Type B pancreatic cell (in vitro differentiated cells): ENCODE measurements at regions not wholly inside any gene's neighbourhood (a gene's known extent, or its start where the extent isn't known, plus 50 kb on each side); places are given as distances from the start of the nearest gene placed in this dataset.

Experiments used
- DNase-seq: peaks from one replicate; pipeline ENCODE4 v3.0.0; 2021; ENCODE audit warnings: mixed read lengths; ENCODE audit not compliant: unreplicated experiment; ENCODE audit errors: extremely low spot score
- H3K27ac Mint-ChIP-seq: 2 replicates; pipeline ENCODE4 v1.8.0; 2021; ENCODE audit warnings: mild to moderate bottlenecking, mixed read lengths
- H3K27me3 Mint-ChIP-seq: 2 replicates; pipeline ENCODE4 v1.8.0; 2021; ENCODE audit warnings: mixed read lengths
- H3K36me3 Mint-ChIP-seq: 2 replicates; pipeline ENCODE4 v1.8.0; 2021; ENCODE audit warnings: mixed read lengths
- H3K4me1 Mint-ChIP-seq: one replicate; pipeline ENCODE4 v1.8.0; 2021; ENCODE audit warnings: mixed read lengths; ENCODE audit not compliant: unreplicated experiment
- H3K4me3 Mint-ChIP-seq: 2 replicates; pipeline ENCODE4 v1.8.0; 2021; ENCODE audit warnings: mild to moderate bottlenecking, mixed read lengths
- H3K9me3 Mint-ChIP-seq: 2 replicates; pipeline ENCODE4 v1.8.0; 2021; ENCODE audit warnings: mixed read lengths
- CTCF ChIP-seq: fragments of 200-600 bp; sonication (generic); conservative IDR thresholded peaks from 2 replicates; pipeline ENCODE4 v1.5.0; 2021; ENCODE audit warnings: antibody characterized with exemption, mild to moderate bottlenecking

DNA sequence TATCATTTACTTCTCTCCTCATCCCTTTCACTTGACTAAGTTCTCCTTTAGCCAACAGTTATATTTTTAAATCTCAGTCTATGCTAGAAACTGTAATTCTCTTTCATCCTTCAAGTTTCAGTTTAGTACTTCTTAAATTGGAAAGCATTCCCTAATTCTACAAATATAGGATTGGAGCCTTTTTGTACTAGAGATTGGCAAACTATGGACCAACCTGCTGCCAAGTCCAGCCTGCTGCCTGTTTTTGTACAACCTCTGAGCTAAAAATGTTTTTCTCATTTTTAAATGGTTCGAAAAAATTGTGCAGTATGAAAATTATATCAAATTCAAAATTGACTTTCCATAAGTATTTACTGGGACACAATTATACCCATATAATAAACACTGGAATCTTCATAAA, 1381.5 kb upstream of the SPRY2 start:
- TF ChIP-seq CTCF = no peak
- no peaks in the 10 kb centered on the region for H3K9me3 Mint-ChIP-seq
- no peaks in the 10 kb centered on the region for H3K36me3 Mint-ChIP-seq
- H3K4me1 Mint-ChIP-seq = no peaks in the 10 kb centered on the region
- H3K27me3 Mint-ChIP-seq = no peaks in the 10 kb centered on the region
- H3K27ac Mint-ChIP-seq = no peak overlapping the region
- no peak for DNase-seq
- H3K4me3 Mint-ChIP-seq = no peak overlapping the region

DNA sequence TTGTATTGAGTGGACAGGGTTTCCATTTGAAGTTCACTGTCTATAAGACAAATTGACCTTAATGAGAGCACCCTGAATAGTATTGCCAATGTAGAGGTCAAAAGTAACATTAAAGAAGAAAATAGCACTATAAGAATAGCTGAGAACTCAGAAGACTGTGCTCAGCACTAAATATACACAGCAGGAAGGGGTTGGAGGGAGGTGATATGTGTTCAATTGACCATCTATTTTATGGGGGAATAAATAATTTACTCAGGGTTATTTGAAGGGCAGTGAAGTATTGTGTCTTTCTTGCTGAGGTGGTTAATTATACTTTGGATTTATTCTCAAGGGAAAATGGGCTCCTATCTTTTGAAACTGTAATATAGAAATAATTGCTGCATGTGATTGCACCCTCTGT, 1380.5 kb upstream of the SPRY2 start:
- no peak overlapping the region for H3K4me3 Mint-ChIP-seq
- H3K4me1 Mint-ChIP-seq = no peaks in the 10 kb centered on the region
- no peaks in the 10 kb centered on the region for H3K9me3 Mint-ChIP-seq
- TF ChIP-seq CTCF = no peak
- no peak for DNase-seq
- no peaks in the 10 kb centered on the region for H3K27me3 Mint-ChIP-seq
- no peak overlapping the region for H3K27ac Mint-ChIP-seq
- no peaks in the 10 kb centered on the region for H3K36me3 Mint-ChIP-seq

DNA sequence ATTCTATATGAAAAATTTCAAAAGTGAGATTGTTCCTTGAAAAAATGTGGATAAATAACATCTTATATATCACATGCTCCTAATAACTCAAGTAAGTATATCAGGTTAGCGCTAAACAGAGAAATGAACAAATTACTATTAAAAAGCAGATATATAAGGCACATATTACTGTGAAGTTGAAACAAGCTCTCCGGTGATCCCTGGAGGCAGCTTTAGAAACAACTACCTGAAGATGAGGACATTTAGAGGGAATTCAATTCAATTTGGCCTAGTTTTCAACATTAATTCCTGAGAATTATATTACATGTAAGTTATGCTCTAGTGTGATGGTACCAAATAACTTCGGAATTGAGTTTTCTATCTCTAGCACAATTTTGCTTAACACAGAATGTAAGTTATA, 1373.6 kb upstream of the SPRY2 start:
- Mint-ChIP-seq H3K4me1 (no peaks in the 10 kb centered on the region), H3K9me3 (no peaks in the 10 kb centered on the region), H3K27ac (no peak overlapping the region), H3K4me3 (no peak overlapping the region), H3K27me3 (no peaks in the 10 kb centered on the region), H3K36me3 (no peaks in the 10 kb centered on the region)
- no peak for TF ChIP-seq CTCF
- DNase-seq = no peak

GRCh38 chr13:81713201-81713600, 1372.3 kb upstream of the SPRY2 start:
- no peak overlapping the region for H3K27ac Mint-ChIP-seq
- no peak for DNase-seq
- H3K9me3 Mint-ChIP-seq = no peaks in the 10 kb centered on the region
- H3K27me3 Mint-ChIP-seq = no peaks in the 10 kb centered on the region
- no peaks in the 10 kb centered on the region for H3K4me1 Mint-ChIP-seq
- H3K36me3 Mint-ChIP-seq = no peaks in the 10 kb centered on the region
- no peak for TF ChIP-seq CTCF
- no peak overlapping the region for H3K4me3 Mint-ChIP-seq

GRCh38 chr13:81697826-81698225, 1356.9 kb upstream of the SPRY2 start:
- Mint-ChIP-seq H3K4me1 (no peaks in the 10 kb centered on the region), H3K27ac (no peak overlapping the region), H3K9me3 (no peaks in the 10 kb centered on the region), H3K4me3 (no peak overlapping the region), H3K27me3 (no peaks in the 10 kb centered on the region), H3K36me3 (no peaks in the 10 kb centered on the region)
- no peak for DNase-seq
- no peak for TF ChIP-seq CTCF

GRCh38 chr13:81686877-81687276, 1346.0 kb upstream of the SPRY2 start:
- no peak overlapping the region for H3K27ac Mint-ChIP-seq
- TF ChIP-seq CTCF = no peak
- H3K4me3 Mint-ChIP-seq = no peak overlapping the region
- H3K27me3 Mint-ChIP-seq = no peaks in the 10 kb centered on the region
- no peaks in the 10 kb centered on the region for H3K4me1 Mint-ChIP-seq
- H3K36me3 Mint-ChIP-seq = no peaks in the 10 kb centered on the region
- H3K9me3 Mint-ChIP-seq = no peaks in the 10 kb centered on the region
- no peak for DNase-seq
